G401 (cell line): ENCODE measurements at regions not wholly inside any gene's neighbourhood (a gene's known extent, or its start where the extent isn't known, plus 50 kb on each side); places are given as distances from the start of the nearest gene placed in this dataset.

ENCODE experiments used
- DNase-seq: peaks from one replicate; pipeline ENCODE4 v3.0.0-alpha.2; 2015; ENCODE audit warnings: low spot score
- in situ Hi-C: cut with HindIII; loops from 2 replicates; pipeline ENCODE4 v1.10.0; 2016; ENCODE audit warnings: low sequenced_read_pairs, mixed read lengths

DNA sequence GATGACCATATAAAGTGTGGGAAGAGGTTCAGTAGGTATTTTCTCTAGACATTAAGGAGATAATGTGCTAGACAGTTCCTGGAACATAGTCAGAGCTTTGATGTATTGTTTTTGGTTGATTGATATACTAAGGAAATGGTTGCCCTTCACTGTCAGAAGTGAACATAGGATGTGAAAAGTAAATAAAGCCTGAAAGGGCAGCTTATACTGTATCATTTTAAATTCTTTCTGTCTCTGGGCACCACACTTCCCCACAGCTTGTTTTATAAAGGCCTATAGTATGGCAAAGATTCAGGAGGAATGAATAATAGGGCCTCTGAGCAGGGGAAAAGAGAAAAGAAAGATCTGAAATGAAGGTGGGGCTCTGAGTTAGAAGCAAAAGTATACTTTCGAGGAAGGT is 72.7 kb upstream of the ITPRID2 start:
- no peak for DNase-seq
- in situ Hi-C loops, result no loop called here

DNA sequence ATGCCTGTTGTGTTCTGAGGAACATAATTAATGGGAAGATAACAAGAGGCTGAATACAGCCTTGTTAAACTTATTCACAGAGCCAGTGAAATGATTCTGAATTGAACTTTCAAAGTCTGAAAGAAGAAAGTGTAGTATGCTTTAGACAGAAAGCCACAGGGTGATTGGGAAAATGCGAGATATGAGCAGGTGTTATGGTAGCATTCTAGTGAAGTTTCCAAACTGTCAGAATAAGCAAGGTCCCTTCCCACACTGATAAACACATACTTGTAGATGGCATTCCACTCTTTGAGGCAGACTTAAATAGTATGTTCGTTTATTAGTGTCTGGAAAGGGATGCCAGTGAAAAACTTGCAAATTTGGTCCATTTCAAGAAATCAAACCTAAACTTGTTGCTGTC is 70.5 kb upstream of the ITPRID2 start:
- in situ Hi-C loops, result no loop called here
- DNase-seq, result no peak

DNA sequence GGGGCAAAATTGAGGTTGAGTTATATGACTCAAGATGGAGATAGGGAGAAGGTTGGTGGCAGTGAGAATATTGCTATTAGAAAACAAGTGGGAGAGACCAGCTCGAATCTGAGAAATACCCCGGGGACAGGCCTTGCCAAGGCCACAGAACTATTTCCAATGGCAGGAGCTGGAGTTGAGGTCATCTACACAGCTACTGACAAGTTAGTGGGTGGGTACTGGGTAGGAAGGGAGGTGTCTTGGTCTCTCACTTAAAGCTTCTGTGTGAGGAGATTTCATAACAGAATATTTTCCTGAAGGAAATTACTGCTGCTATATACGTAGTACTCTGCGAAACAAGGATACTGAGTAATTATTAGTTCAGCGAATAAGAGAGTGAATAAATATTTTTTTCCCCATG is 69.4 kb upstream of the ITPRID2 start:
- in situ Hi-C loops, result no loop called here
- no peak for DNase-seq

DNA sequence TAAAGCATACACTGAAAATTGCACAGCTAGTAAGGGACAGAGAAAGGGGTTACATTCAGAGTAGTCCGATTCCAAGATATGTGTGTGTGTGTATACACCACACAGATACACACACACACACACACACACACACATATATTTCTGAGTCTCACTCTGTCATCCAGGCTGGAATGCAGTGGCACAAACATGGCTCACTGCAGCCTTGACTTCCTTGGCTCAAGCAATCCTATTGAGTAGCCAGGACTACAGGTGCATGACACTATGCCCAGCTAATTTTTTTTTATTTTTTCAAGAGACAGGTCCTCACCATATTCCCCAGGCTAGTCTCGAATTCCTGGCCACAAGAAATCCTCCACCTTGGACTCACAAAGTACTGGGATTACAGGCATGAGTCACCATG is 68.1 kb upstream of the ITPRID2 start:
- no peak for DNase-seq
- in situ Hi-C loops, result no loop called here

DNA sequence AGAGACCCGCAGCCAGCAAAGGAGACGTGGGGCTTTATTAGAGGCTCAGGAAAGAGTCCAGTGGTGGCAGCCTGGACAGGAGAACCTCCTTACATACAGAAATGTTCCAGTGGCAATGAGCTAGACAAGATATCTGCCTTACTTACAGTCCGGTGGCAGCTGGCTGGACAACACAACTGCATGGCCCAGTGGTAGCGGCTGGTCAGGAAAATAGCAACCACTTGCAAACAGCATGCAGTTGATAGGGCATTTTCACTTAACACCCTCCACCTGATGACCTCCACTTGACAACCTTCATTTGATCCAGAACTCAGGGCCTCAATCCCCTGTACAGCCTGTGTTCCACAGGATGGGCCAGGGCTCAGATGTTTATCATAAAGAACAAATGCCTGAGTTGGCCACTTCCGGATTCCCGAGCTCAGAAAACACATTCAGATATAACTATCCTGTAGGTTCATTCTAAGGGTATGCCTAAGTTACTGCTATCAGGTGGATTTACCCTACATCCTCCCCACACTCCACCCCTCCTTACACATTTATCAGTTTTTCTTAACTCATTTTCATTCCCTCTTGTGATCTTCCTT is 63.3 kb upstream of the ITPRID2 start:
- in situ Hi-C loops, result no loop called here
- DNase-seq, result no peak

DNA sequence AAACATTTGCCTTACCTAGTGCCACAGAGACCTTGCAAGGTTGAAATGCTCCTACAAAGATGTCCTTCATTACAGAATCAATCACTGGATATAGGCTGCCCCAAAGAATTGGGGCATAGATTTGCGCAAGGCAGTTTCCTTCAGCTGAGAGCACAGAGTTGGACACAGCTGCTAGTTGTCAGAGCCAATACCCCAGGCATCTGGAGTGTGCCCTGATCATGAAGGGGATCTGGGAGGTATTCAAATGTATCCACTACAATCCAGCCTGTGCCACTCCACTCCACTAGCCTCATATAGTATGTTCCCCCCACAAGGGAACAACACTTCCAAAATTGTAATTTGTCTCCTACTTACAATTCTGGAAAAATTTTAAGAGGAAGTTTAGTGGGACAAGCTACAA is 62.3 kb upstream of the ITPRID2 start:
- in situ Hi-C loops, result no loop called here
- no peak for DNase-seq

DNA sequence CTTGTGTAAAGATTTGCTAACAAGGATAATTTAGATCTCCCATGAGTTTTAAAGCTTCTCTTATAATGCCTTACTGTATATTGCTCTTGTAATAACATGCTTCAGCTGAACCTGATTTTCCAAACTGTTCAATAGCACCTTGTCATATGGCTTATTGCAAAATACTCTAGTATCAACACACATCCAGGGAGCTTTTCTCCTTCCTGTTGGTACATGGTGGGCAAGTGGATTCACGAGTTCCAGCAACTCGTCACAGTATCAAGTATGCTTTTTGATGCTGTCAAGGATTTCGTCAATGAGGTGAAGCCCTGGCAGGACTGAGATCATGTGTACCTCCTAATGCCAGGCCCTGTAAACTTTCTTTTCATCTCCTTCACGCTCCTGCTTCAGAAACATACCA is 59.5 kb upstream of the ITPRID2 start:
- in situ Hi-C loops, result no loop called here
- DNase-seq, result no peak

DNA sequence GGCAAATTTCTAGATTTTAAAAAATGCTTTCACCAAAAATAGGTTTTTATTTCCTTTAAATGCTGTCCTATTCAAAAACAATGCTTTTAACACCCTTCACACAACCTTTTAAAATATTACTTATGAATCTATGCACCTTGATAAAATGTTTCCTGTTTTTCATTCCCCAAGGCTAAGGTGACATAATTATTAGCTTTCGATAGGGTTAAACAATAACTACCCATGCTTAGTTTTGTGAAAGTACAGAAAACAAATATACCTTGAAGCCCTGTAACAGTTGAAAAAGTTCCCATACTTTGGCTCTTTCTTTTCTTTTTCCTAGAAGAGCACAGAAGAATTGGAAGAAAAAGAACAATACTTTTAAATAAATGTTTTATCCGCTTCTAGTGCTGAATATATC is 54.9 kb upstream of the ITPRID2 start:
- DNase-seq, result no peak
- in situ Hi-C loops, result no loop called here

DNA sequence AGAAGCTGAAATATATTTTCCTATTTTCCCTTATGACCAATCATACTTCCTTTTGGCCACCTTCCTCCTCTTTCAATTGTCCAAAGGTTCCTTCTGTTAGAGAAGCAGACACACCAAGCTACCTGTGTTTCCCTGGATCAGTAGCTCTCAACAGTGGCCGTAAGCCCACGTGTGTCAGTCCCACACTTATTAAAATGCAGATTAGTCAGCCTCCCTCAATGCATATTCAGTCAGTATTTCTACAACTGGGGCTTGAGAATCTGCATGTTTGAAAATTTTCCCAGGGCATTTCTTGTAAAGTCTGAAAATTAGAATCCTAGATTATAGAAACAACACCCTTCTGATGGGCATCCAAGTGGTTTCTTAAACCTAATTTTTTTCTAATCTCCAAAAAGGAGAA is 54.0 kb upstream of the ITPRID2 start:
- in situ Hi-C loops, result no loop called here
- DNase-seq, result no peak

DNA sequence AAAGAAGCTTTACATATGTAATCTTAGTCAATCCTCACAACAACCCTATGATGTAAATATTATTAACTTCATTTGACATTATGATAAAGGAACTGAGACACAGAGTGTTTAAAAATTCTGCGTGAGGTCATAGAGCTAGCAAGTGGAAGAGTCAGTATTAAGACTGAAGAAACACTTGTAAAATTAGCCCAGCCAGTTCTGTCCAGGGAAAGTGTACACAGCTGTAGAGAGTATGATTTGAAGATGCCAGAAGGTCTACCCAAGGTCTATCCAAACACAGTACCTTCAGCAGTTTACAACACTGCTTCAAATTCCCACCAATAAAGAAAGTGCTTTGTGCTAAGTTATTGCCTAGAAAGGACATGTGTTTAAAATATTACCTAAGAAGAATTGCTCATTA is 51.7 kb upstream of the ITPRID2 start:
- in situ Hi-C loops, result no loop called here
- DNase-seq, result no peak

DNA sequence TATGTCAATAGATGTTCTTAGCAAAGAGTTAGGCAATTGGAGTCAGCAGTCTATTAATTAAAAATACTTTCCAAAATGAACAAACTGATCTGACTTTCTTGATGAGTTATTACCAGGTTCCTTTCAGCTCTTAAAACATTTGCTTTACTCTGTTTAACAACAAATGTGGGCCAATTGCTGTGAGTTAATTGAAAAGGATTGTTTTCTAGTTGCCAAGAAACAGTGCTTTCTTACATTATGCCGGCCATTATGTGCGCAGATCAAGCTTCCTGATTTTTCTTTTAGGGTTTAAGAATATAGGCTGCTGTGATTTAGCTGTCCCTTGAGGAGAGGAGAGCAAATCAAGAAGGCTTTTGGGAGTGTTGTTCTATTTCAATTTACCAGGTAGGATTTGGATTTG is 50.5 kb upstream of the ITPRID2 start:
- no peak for DNase-seq
- in situ Hi-C loops, result no loop called here
